Myocyte (in vitro differentiated cells): ENCODE measurements at regions not wholly inside any gene's neighbourhood (a gene's known extent, or its start where the extent isn't known, plus 50 kb on each side); places are given as distances from the start of the nearest gene placed in this dataset.

ENCODE experiments used
- DNase-seq: peaks from one replicate; pipeline ENCODE4 v3.0.0-alpha.2; 2012; ENCODE audit warnings: low read depth

DNA sequence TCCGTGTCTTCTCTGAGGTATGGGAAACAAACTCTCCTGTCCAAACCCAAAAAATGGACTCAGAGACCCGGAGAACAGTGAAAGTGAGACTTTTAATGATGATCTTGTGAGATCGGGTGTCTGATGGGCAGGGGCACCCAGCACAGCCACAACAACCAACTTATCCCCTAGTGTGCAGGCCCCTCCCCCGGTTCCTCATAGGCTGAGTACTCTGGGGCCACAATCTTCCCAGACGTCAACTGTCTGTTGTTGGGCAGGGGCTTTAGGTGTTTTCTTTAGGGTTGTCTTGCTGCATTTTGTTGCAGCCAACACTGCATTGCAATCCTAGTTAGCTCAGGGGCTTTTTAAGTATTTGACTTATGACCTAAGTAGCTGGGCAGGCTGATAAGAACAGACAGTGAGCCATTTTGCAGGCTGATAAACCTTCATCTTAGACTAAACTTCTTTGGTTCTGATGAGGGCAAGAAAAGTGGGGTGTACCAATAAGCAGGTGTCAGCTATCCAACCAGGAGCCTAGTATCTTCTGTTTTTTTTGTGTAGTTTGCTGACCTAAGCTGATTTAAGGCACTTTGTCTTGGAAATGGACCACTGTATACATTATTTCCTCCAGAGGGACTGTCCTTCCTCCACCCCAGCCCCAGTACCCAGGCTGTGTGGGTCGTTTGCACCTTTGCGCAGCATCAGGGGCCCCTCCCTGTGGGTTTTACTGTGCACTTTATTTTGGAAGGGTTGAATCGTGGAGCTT lies 1323.6 kb downstream of the TBC1D22A start:
- no peak for DNase-seq

DNA sequence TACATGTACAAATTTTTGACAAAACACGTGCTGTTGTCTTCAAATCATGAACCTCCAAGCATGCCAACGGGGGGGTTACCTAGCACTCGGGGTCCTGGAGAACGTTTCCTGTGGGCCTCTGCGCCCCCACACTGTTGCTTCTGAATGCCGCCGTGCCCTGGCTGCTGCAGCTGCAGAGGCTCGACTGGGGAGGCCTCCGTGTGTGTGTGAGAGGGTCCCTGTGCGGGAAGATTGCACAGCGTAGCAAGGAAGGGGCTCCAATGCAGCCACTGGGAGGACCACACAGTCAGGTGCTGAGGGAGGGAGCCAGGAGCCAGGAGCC lies 1322.2 kb downstream of the TBC1D22A start:
- DNase-seq: no peak

DNA sequence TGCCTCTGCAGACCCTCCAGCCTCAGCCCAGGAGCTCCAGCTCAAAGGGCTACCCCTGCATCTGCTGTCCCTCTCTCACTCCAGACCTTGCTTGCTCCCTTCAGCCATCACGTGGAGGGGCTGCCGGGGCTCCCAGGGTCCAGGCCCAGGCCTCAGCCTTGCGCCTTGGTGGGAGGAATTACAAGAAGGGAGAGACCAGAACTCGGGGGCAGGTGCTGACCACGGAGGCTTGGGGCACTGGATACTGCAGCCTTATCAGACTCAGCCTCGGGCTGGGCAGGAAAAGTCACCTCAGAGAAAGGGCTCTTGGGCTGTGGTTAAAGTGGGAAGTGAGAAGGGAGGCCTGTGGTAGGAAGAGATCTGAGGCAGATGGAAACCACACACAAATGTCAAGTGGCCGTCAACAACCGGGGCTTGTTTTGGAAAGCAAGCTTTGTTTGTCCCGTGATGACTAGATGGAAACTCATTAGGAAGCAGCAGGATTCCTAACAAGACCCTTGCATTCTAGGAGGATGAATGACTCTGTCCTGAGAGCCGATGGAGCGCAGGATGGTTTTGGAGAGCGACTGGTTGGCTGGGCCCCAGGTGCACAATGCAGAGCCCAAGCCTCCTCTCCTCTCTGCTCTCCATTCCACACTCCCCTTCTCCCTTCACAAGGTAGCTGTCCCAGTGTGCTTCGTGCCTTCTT lies 1321.7 kb downstream of the TBC1D22A start:
- DNase-seq: no peak

DNA sequence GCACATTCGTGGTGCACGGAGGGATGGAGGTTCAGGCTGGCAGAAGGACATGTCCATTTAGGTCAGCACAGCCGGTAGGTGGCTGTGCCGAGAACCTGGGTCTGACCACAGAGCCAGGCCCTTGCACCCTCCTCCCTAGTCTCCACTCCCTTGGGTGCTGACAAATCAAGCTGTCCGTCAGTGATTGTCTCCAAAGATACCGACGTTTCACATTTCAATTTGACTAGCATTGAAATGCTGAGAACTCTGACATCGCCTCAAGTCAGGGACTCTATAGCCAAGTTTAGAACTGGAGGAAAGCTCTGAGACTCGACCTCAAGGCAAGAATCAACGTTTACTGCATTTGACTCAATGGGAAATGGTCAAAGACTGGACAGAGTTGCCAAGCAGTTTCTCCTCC lies 1321.1 kb downstream of the TBC1D22A start:
- DNase-seq: no peak

DNA sequence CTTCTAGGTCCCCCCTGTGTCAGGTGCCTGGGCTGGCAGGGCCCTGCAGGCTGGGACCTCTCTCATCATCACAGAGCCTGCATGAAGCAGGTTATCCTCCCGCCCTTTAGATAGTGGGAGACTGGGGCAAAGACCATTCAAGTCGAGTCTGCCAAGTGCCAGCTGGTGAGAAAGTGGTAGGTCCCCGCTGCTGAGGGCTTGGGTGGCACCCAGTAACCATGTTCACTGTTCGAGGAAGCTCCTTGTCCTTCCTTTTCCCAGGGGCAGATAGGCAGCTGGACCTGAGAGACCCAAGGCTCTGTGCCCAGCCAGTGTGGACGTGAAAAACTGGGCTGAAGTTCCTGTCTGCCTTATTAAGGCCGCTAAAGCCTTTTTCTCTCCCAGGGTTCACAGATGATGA lies 1319.8 kb downstream of the TBC1D22A start:
- DNase-seq: no peak

DNA sequence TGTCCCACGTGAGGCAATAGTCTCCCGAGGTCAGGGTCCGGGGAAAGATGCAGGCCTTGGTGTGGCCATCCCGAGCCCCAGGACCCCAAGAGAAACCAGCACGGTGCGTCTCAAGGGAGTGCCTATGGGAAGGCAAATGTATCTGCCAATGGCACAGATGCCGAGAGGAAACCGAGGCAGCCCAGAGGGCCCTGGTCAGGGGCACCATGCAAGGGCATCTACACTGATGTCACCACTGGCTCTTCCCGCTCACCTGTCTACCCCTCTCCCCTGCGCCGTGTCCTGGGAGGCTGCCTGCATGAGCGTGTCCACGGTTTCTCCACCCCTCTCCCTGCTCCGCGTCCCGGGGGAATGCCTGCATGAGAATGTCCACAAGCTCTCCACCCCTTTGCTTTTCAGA lies 1318.8 kb downstream of the TBC1D22A start:
- no peak for DNase-seq

DNA sequence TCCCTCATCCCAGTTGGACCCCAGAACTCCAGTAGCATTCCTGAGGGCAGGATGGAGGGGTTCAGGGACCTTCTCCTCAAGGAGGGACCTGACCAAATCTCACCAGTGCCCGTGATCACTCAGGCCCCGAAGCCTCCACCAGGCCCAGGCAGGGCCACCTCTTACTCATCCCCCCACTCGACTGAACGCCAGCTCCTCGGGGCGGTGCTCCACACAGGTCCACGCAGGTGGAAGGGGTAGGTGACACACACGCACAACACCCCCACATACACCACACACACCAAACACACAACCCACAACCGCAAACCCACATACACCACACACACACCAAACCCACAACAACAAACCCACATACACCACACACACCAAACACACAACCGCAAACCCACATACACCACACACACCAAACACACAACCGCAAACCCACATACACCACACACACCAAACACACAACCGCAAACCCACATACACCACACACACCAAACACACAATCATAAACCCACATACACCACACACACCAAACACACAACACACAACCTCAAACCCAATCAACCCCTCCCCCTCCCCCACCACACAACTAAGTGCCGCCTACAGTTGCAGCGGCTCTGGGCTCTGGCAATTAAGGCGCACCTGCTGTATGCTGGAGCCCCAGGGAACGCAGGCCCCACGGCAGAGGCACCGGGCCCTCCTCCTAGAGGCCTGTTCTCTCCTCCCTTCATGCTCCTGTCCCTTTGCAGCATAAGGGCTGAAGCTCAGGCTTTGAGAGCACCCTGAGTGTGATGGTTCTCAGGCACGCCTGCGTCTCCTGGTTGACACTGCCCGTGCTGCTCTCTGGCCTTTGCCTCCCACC lies 1318.1 kb downstream of the TBC1D22A start:
- no peak for DNase-seq

DNA sequence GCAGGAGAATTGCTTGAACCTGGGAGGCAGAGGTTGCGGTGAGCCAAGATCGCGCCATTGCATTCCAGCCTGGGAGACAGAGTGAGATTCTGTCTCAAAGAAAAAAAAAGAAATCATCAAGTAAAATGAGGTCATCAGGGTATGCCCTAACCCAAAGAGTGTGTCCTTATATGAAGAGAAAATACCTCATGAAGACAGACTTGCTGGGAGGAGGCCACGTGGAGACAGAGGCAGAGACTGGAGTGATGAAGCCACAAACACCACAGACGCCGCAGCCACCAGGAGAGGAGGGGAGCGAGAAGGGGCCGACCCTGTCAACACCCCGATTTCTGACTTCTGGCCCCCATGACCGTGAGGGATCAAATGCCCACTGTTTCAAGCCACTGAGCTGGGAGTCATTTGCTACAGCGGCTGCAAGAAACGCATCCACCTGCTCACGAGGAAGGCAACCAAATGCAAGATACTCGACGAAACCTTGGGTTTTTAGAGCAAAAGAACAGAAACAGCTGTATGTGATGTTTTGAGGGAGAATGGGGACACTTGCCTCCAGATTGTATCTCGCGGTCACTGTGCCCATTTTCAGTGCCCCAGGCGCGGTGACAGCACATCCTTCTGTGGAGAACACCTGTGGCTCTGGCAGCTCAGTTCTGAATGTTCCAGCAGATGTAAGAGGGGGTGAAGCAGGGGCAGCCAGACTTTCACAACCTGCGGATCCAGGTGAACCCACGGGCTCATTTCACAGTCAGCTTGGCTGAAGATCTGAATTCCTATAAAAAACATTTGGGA lies 1317.2 kb downstream of the TBC1D22A start:
- DNase-seq: no peak

DNA sequence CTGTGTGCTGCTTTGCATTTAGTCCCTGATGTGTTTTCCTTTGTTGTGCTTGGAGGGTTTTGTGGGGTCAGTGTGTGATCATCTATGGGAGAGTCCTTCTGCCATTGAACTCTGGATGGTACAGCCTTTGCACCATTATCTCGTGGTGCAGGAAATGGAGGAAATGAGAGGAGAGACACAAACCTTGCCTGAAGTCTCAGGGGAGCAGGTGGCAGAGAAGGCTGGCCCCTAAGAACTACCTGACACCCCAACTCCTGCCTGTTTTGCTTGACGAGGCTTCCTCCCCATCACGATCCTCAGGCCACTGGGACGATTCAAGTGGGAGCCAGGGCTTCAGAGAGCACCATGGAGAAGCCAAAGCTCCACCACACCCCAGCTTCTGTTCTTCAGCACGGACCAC lies 1316.4 kb downstream of the TBC1D22A start:
- DNase-seq: no peak

DNA sequence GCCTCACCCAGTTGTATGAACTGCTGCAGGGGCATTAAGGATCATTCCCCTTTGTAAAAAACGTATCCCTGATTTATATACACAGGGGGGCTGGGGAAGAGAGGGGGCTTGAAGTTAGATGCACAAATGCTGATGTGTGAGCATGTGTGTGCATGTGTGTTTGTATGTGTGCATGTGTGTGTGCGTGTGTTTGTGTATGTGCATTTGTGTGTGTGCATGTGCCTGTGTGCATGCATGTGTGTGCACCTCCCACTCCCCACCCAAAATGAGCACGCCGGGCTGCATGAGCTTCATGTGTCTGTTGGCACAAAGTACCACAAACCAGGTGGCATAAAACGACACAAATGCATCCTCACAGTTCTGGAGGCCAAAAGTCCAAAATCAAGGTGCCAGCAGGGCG lies 1315.2 kb downstream of the TBC1D22A start:
- no peak for DNase-seq

DNA sequence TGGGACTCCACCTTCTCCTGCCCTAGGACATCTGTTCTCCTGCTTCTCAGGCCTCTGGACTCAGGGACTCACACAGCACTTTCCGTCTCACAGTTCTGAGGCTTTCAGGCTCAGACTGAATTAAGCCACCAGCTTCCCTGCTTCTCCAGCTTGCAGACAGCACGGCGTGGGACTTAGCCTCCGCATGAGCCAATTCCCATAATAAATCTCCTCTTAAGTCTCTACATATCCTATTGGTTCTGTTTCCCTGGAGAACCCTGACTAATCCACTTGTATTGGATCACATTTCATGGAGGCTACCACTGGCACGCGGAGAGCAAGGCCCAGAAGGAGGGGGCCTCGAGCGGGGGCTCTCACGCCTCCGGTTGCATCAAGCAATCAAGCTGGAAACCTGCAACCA lies 1313.6 kb downstream of the TBC1D22A start:
- DNase-seq: no peak

DNA sequence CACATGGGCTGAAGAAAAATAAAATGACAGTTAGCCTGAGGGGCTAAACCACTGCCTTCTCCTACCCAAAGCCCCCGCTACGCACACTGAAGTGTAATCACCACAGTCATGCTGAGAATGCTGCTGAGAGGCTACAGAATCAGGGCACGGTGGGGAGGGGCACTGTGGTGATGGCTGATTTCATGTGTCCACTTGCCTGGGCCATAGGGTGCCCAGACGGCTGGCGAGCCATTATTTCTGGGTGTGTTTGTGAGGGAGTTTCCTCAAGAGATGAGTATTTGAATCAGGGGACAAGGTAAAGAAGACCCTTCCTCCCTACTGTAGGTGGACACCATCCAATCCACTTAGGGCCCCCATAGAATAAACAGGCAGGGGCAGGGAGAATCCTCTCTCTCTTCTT lies 1313.2 kb downstream of the TBC1D22A start:
- DNase-seq: no peak

DNA sequence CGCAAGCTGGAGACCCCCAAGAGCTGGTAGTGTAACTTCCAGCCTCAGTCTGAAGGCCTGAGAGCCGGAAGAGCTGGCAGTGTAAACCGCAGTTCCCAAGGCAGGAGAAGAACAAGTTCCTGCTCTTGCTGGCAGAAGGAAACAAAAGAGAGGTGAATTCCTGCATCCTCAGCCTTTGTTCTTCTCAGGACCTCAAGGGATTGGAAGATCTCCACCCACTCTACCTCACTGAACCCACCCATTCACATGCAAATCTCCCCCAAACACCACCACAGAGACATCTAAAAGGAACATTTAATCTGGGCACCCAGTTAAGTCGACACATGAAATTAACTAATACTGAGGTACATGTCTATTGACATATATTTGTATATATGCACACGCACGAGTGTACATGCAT lies 1310.3 kb downstream of the TBC1D22A start:
- no peak for DNase-seq

DNA sequence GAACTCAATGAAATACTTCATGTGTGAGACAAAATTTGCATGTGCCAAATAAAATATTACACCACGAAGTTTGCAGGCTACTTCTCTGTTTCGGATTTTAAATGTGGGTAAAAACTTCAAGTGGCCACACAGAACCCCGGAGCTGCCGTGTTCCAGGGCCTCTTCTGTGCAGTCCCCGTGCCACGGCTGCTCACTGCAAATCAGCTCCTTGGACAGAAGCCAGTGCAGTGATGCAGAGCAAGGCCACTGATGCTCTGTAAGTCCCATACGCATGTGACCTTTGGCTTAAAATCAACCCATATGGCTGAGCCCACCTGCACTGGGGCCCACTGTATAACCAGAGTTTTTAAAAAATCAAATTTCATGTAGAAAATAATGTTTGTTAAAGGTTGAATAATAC lies 1309.4 kb downstream of the TBC1D22A start:
- no peak for DNase-seq

DNA sequence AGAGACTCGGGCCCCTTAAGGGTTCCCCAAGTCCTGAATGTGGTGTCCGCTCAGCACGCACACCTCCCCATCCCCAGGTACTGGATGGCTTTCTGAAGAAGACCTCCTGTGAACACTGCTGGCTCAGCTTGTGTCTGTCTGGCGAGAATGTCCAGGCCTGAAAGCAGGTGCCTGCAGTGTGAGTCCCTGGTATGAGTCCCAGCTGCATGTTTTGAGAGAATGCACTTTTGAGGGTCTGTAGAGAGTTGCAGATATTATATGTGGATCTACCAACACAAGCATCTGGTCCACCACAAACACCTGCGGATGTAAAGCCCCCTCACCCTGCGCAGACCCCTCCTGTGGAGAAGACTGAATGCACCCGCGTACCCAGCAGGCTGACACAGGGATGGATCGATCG lies 1308.9 kb downstream of the TBC1D22A start:
- DNase-seq: no peak

DNA sequence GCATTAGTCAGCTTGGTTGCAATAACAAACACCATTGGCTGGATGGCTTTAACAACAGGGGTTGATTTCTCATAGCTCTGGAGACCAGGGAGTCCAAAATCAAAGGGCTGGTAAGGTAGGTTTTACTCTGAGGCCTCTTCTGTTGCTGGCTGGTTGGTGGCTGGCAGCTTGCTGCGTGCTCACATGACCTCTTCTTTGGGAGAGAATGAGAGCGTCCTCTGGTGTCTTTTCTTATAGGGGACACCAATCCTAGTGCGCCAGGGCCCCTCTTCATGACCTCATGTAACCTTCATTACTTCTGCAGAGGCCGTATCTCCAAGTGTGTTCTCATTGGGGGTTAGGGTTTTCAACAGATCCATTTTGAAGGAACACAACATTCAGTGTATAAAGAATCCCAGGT lies 1308.3 kb downstream of the TBC1D22A start:
- DNase-seq: no peak

DNA sequence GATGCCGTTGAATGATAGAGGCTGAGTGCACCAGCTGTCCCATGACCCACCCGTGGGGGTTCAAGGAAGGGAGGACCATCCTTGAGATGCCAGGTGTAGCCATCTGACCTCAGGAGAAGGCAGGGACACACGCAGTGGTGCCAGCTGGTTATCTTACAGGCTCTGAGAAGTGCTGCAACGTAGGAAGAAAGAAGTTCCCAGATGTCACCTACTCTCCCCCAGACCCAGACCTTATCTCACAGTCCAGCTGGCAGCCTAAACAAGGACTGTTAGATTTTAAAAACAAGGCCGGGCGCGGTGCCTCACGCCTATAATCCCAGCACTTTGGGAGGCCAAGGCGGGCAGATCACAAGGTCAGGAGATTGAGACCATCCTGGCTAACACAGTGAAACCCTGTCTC lies 1307.6 kb downstream of the TBC1D22A start:
- DNase-seq: no peak

DNA sequence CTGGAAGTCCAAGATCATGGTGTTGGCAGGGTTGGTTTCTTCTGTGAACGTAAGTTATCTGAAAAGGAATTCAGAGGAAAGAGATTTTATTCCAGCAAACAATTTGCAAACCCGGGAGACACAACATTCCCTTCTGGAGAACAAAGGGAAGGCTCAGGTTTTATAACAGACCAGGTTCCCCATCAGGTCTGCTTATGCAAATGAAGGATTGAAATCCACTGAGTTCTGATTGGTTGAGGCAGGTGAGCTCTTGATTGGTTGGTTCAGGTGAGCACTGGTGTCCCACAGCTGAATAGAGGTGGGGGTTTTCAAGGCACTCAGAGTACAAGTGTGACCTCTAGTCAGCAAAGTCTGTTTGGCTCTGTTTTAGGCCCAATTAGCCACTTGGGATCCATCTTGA lies 1306.8 kb downstream of the TBC1D22A start:
- no peak for DNase-seq

DNA sequence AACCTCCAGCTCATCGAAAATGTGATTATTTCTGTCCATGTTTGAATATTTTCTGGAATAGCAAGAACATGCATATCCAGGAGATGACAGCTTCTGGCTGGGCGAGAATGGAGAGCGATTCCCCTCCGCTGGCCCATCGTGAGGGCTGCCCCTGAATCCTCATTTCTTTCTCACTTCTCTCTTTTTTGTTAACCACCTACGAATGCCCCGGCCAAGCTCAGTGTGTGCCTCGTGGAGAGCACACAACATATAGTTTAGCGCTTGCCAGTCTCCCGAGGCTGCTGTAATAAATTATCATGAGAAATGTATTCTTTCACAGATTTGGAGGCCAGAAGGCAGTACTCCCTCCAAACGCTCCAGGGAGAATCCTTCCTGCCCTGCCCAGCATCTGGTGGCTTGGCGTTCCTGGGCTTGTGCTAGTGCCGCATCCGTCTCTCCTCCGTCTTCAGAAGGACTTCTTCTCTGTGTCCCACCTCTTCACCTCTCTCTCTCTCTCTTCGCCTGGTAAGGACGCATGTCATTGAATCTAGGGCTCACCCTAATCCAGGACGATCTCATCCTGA lies 1306.0 kb downstream of the TBC1D22A start:
- DNase-seq: no peak

DNA sequence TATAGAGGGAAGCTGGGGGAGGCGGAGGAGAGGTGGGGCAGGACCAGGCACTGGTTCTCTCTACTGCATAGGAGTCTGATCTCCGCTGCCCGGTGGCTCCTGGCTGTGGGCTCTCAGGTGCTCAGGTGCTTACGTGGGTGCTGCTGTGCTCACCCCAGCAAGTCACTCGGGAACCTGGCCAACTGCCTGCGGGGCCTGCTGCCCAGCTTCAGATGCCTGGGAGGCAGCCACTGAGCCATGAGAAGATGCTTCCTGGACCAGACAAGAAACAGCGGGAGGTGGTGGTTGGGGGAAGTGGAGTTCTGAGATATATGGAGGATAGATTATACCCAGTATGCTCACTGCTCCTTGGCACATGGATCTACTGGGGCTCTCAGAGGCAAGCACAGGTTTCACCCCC lies 1303.4 kb downstream of the TBC1D22A start:
- DNase-seq: no peak

DNA sequence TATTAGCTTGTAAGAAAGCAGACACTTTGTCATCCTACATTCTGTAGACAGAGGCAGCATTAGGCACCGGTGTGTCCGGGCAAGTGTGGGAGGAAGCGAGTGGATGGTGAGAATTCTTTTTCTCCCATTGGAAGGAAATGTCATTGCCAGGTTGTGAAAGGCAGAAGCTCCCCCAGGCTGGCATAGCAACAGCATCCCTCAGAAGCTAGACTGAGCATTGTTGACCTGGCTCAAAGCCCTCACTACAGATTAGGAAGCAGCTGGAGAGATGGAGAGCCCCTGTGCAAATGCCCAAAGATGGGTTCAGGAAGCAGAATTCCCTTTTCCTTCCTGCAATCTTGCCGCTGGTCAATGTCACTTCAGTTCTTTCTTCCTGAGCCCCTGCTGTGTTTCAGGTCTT lies 1299.3 kb downstream of the TBC1D22A start:
- DNase-seq: no peak
